AG10803 (cell line): ENCODE measurements at regions not wholly inside any gene's neighbourhood (a gene's known extent, or its start where the extent isn't known, plus 50 kb on each side); places are given as distances from the start of the nearest gene placed in this dataset.

Experiments used
- DNase-seq: peaks from one replicate; pipeline ENCODE4 v3.0.0; 2010; ENCODE audit warnings: low read depth
- H3K4me3 ChIP-seq: 2 replicates; pipeline ENCODE4 v1.5.1; 2011; ENCODE audit warnings: mild to moderate bottlenecking, low read length, control low read depth
- TF ChIP-seq, protein P1 (sequence below): conservative IDR thresholded peaks from 2 replicates; pipeline ENCODE4 v1.5.1; 2011; ENCODE audit warnings: mild to moderate bottlenecking, low read length, control low read depth, inconsistent platforms

- TF ChIP-seq, protein P1, sequence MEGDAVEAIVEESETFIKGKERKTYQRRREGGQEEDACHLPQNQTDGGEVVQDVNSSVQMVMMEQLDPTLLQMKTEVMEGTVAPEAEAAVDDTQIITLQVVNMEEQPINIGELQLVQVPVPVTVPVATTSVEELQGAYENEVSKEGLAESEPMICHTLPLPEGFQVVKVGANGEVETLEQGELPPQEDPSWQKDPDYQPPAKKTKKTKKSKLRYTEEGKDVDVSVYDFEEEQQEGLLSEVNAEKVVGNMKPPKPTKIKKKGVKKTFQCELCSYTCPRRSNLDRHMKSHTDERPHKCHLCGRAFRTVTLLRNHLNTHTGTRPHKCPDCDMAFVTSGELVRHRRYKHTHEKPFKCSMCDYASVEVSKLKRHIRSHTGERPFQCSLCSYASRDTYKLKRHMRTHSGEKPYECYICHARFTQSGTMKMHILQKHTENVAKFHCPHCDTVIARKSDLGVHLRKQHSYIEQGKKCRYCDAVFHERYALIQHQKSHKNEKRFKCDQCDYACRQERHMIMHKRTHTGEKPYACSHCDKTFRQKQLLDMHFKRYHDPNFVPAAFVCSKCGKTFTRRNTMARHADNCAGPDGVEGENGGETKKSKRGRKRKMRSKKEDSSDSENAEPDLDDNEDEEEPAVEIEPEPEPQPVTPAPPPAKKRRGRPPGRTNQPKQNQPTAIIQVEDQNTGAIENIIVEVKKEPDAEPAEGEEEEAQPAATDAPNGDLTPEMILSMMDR, result no peak
- no peak for DNase-seq
- H3K4me3 ChIP-seq, result no peak overlapping the region
These were observed 83.3 kb upstream of the ANO3 start for GRCh38 chr11:26248661-26249060.

DNA sequence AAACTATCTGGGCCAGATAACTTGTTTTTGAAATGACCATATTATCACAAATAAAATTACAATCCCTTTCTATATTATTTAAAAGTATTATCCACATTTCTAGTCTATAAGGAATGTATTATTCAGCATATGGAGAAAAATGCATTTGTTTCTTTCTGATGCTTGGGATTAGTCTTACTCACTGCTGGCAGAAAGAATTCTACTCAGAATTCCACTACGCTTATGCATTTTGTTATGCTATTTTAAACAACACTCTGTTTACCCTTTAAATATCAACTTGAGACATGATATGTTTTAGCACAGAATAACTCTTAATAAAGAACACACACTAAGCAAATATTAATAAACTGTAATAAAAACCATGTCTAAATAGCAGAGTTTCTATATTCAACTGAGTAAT is 77.6 kb upstream of the ANO3 start:
- no peak for DNase-seq
- TF ChIP-seq, protein P1, result no peak
- no peak overlapping the region for H3K4me3 ChIP-seq

DNA sequence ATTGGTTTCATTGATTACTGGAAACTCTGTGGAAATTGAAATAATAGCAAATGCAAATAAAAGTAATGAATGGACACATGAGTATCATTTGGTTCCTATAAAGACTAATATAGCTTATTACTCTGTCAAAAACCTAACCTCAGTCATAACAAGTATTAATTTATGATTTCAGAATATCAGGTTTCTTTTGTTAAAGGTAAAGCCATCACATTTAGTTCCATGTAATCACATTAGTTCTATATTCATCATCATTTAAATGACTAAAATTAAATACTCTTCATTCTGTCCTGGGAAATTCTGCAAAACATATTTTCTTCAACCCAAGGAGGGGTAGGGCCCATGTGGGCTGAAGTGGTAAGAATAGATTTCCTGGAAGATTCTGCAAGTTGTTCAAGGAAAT is 68.2 kb upstream of the ANO3 start:
- no peak overlapping the region for H3K4me3 ChIP-seq
- no peak for DNase-seq
- TF ChIP-seq, protein P1, result no peak

- H3K4me3 ChIP-seq, result no peak overlapping the region
- TF ChIP-seq, protein P1, result no peak
- DNase-seq, result no peak
These were observed 67.7 kb upstream of the ANO3 start for GRCh38 chr11:26264266-26264665.

GRCh38 chr11:26268980-26269660 is 62.8 kb upstream of the ANO3 start:
- no peak overlapping the region for H3K4me3 ChIP-seq
- TF ChIP-seq, protein P1, result no peak
- no peak for DNase-seq

- H3K4me3 ChIP-seq, result no peak overlapping the region
- TF ChIP-seq, protein P1, result no peak
- DNase-seq, result no peak
These were observed 60.3 kb upstream of the ANO3 start for GRCh38 chr11:26271666-26272065.

- DNase-seq, result peak; percentile 66
- H3K4me3 ChIP-seq, result no peak overlapping the region
- TF ChIP-seq, protein P1, result peak; percentile 99
These were observed 55.0 kb upstream of the ANO3 start for GRCh38 chr11:26276798-26277424.
